Left lobe of liver (tissue), 2 donors: ENCODE measurements at regions not wholly inside any gene's neighbourhood (a gene's known extent, or its start where the extent isn't known, plus 50 kb on each side); places are given as distances from the start of the nearest gene placed in this dataset.

Experiments used
- ATAC-seq: fragments of 200-7000 bp; cut with Tn5 transposase; one replicate; pipeline ENCODE4 v1.9.1; 2020; ENCODE audit warnings: mild to moderate bottlenecking, moderate library complexity
- DNase-seq: peaks from one replicate; pipeline ENCODE4 v3.0.0-alpha.2; 2020; ENCODE audit warnings: low spot score
- donor health status: DM: no; HTN: no; CAD: no; lungs with moderate emphysema.
- donor health status: DM: no; HTN: yes; CAD: no.

GRCh38 chr5:88144219-88145001 lies 124.2 kb downstream of the TMEM161B start:
- DNase-seq (no peak), ATAC-seq (no peak)

- DNase-seq (no peak), ATAC-seq (no peak)
Measured at GRCh38 chr5:88143693-88144218, 124.9 kb downstream of the TMEM161B start.

GRCh38 chr5:88142886-88143692 lies 125.6 kb downstream of the TMEM161B start:
- no peak for DNase-seq
- no peak for ATAC-seq

- no peak for ATAC-seq
- no peak for DNase-seq
Measured at GRCh38 chr5:88142636-88142885, 126.1 kb downstream of the TMEM161B start.

GRCh38 chr5:88140856-88141752 lies 127.5 kb downstream of the TMEM161B start:
- DNase-seq (peak; percentile 98), ATAC-seq (peak; percentile 94)

GRCh38 chr5:88140396-88140855 lies 128.2 kb downstream of the TMEM161B start:
- DNase-seq (no peak), ATAC-seq (no peak)

GRCh38 chr5:88130211-88130815 lies 138.3 kb downstream of the TMEM161B start:
- ATAC-seq (no peak), DNase-seq (no peak)

- ATAC-seq: peak; percentile 84
- no peak for DNase-seq
Measured at GRCh38 chr5:88128813-88129212, 139.8 kb downstream of the TMEM161B start.

GRCh38 chr5:88119535-88120125 lies 149.0 kb downstream of the TMEM161B start:
- ATAC-seq (no peak), DNase-seq (no peak)

- DNase-seq (no peak), ATAC-seq (no peak)
Measured at GRCh38 chr5:88118179-88118578, 150.5 kb downstream of the TMEM161B start.

- no peak for DNase-seq
Measured at GRCh38 chr5:88117546-88117945, 151.1 kb downstream of the TMEM161B start.

GRCh38 chr5:88116396-88116795 lies 152.2 kb downstream of the TMEM161B start:
- ATAC-seq: no peak

More at GRCh38 chr5:88117546-88117945, 151.1 kb downstream of the TMEM161B start:
- no peak for ATAC-seq

GRCh38 chr5:88115211-88115610 lies 153.4 kb downstream of the TMEM161B start:
- ATAC-seq (no peak), DNase-seq (no peak)

More at GRCh38 chr5:88116396-88116795, 152.2 kb downstream of the TMEM161B start:
- no peak for DNase-seq

- peak; percentile 71 for ATAC-seq
- no peak for DNase-seq
Measured at GRCh38 chr5:88113429-88113828, 155.2 kb downstream of the TMEM161B start.

GRCh38 chr5:88109818-88110217 lies 158.8 kb downstream of the TMEM161B start:
- no peak for DNase-seq

GRCh38 chr5:88108490-88109279 lies 160.0 kb downstream of the TMEM161B start:
- no peak for DNase-seq
- peak; percentile 49 for ATAC-seq

More at GRCh38 chr5:88109818-88110217, 158.8 kb downstream of the TMEM161B start:
- ATAC-seq: no peak

- no peak for ATAC-seq
- no peak for DNase-seq
Measured at GRCh38 chr5:88094906-88095496, 173.6 kb downstream of the TMEM161B start.

GRCh38 chr5:88094403-88094802 lies 174.2 kb downstream of the TMEM161B start:
- no peak for ATAC-seq

GRCh38 chr5:88093765-88094164 lies 174.9 kb downstream of the TMEM161B start:
- DNase-seq: no peak
- ATAC-seq: no peak

More at GRCh38 chr5:88094403-88094802, 174.2 kb downstream of the TMEM161B start:
- DNase-seq: no peak
